ENCODE measurements at regions not wholly inside any gene's neighbourhood (a gene's known extent, or its start where the extent isn't known, plus 50 kb on each side); places are given as distances from the start of the nearest gene placed in this dataset.

- no peak for DNase-seq
Measured at GRCh38 chr16:63749276-63749675, 1372.6 kb downstream of the CDH11 start.

- DNase-seq: no peak
Measured at GRCh38 chr16:63745456-63745855, 1376.4 kb downstream of the CDH11 start.

GRCh38 chr16:63744077-63744874 is 1377.6 kb downstream of the CDH11 start:
- no peak for DNase-seq

GRCh38 chr16:63742150-63742549 is 1379.7 kb downstream of the CDH11 start:
- DNase-seq: no peak

- DNase-seq: no peak
Measured at GRCh38 chr16:63737633-63738032, 1384.2 kb downstream of the CDH11 start.

- no peak for DNase-seq
Measured at GRCh38 chr16:63735456-63735855, 1386.4 kb downstream of the CDH11 start.

GRCh38 chr16:63720848-63721247 is 1401.0 kb downstream of the CDH11 start:
- DNase-seq: no peak

GRCh38 chr16:63719926-63720325 is 1401.9 kb downstream of the CDH11 start:
- no peak for DNase-seq

GRCh38 chr16:63717806-63718205 is 1404.1 kb downstream of the CDH11 start:
- no peak for DNase-seq

GRCh38 chr16:63714876-63715275 is 1407.0 kb downstream of the CDH11 start:
- DNase-seq: no peak

- DNase-seq: no peak
Measured at GRCh38 chr16:63712725-63713124, 1409.1 kb downstream of the CDH11 start.

- DNase-seq: no peak
Measured at GRCh38 chr16:63703612-63704011, 1418.3 kb downstream of the CDH11 start.

- no peak for DNase-seq
Measured at GRCh38 chr16:63702981-63703590, 1418.8 kb downstream of the CDH11 start.

GRCh38 chr16:63697736-63698135 is 1424.1 kb downstream of the CDH11 start:
- DNase-seq: no peak

- no peak for DNase-seq
Measured at GRCh38 chr16:63695347-63695746, 1426.5 kb downstream of the CDH11 start.

GRCh38 chr16:63690961-63691360 is 1430.9 kb downstream of the CDH11 start:
- no peak for DNase-seq

- DNase-seq: no peak
Measured at GRCh38 chr16:63690267-63690666, 1431.6 kb downstream of the CDH11 start.

GRCh38 chr16:63689068-63689467 is 1432.8 kb downstream of the CDH11 start:
- no peak for DNase-seq

GRCh38 chr16:63684149-63685101 is 1437.4 kb downstream of the CDH11 start:
- DNase-seq: no peak

GRCh38 chr16:63682844-63683243 is 1439.0 kb downstream of the CDH11 start:
- no peak for DNase-seq

- DNase-seq: no peak
Measured at GRCh38 chr16:63672493-63672892, 1449.4 kb downstream of the CDH11 start.

GRCh38 chr16:63663155-63663554 is 1458.7 kb downstream of the CDH11 start:
- DNase-seq: no peak

GRCh38 chr16:63655846-63656245 is 1466.0 kb downstream of the CDH11 start:
- DNase-seq: no peak
